CD4-positive, alpha-beta T cell treated with Interleukin-17A for 4 hours (primary cell): ENCODE measurements at regions not wholly inside any gene's neighbourhood (a gene's known extent, or its start where the extent isn't known, plus 50 kb on each side); places are given as distances from the start of the nearest gene placed in this dataset.
A peak's percentile ranks its signal among the peaks of the same experiment; 100 is the strongest.
"Not testable (repeated sequence)": the region's sequence is repeated elsewhere in the genome, so short reads cannot be mapped to it uniquely, and the experiment has no call there.

Source experiments
- DNase-seq: peaks from one replicate; pipeline ENCODE4 v3.0.0-alpha.2; 2020; ENCODE audit warnings: mixed read lengths

DNA sequence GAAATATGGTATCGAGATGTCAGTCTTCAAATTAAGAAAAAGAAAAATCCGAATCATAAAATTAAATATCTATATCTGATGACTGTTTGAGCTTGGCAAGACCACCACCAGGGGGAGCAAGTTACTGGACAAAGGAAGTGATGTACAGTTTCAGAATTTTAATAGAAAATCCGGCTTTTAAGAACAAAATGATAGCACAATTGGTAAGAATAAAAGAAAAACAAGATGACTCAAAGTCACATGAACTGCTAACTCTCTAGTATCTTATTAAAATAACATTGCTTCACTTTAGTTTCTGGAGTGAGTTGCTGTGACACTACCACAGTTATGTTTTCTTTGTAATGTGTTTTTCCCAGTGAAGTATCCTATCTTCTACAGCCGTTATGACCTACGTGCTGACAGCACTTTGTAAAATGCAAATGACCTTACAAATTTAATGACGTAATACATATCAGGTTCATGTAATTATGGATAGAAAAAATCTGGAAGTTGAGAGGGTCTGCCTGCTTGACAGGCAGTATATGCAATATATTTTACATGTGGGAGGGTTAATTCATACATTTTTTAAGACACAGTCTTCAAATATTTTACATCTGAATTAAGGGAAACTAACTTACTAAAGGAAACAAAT is 405.3 kb upstream of the HS3ST5 start:
- peak; percentile 3 for DNase-seq

- DNase-seq = no peak
Measured at GRCh38 chr6:114740547-114740946, 397.7 kb upstream of the HS3ST5 start.

DNA sequence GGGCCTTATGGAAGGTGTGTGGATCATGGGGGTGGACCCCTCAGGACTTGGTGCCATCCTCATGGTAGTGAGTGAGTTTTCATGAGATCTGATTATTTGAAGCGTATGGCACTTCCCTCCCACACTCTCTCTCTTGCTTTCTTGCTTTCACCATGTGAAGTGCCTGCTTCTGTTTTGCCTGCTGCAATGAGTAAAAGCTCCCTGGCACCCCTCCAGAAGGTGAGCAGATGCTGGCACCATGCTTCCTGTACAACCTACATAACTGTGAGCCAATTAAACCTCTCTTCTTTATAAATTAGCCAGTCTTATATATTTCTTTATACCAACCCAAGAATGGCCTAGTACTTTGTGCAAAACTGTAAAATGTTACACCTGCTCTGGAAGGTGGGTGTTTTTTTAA is 396.8 kb upstream of the HS3ST5 start:
- DNase-seq = no peak

DNA sequence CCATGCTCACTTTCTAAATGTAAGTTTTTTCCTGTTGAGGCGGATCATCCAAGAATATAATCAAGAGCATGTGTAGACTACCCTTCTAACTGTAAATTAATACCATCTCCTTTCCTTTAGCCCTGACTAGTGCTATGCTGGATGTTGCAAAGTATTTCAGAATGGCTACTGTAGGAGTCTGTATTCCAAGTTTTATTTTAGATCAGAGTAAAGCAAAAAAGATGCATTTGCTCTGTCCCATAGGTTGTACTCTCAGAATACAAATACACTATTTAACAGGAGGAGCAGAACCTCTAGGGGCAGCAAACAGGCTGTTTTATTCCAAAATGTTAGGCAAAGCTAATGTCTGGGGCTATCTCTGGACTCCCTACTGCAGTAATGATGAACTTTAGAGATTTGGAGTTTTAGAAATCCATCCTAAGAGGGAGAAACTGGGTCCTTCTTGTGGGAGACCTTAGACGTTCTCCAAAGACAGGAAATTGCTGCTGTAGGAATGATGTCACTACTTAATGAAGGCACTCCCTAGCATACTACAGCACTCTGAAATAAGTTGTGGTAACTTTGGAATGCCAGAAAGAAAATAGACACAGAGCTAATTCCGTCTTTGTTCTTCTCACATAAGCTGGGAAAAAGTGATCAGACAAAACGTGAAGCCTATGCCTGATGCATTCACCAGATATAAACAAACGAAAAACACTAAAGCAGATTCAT is 392.4 kb upstream of the HS3ST5 start:
- no peak for DNase-seq

DNA sequence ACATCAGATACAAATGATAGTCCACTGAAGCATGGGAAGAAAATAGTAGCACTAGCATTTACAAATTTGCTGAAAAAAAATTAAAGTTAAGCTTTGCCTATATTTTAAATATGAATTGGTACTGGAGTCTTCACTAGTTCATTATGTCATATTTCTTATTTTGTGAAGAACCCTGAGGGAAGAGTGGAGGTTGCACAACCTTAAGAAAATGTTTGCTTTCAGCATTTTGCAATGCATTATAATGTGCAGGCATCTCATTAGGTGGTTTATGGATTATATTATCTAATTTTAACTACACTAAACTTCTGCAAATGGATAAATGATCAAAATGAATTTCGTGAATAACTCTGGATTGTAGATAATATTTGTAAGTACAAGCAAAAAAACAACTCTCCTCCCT is 390.8 kb upstream of the HS3ST5 start:
- DNase-seq = no peak

- DNase-seq = no peak
Measured at GRCh38 chr6:114718716-114719270, 376.0 kb upstream of the HS3ST5 start.

GRCh38 chr6:114718186-114718585 is 375.4 kb upstream of the HS3ST5 start:
- DNase-seq = no peak

- no peak for DNase-seq
Measured at GRCh38 chr6:114714836-114715507, 372.1 kb upstream of the HS3ST5 start.

DNA sequence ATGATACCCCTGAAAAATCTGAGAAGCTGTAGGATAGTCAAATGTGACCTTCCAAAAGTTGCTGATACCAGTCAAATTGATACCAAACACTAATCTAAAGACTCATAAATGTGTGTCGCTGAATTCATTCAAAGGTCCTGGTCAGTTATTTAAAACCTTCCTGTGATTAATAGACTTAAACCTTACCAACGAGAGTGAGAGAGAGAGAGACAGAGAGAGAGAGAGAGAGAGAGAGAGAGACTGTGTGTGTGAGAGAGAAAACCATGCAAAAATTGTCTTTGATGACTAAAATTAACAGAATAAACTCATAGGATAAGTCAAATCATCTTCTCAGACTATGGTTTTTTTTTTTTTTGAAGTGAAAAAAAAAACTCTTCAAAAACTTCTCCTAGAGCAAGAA is 370.9 kb upstream of the HS3ST5 start:
- DNase-seq = no peak

DNA sequence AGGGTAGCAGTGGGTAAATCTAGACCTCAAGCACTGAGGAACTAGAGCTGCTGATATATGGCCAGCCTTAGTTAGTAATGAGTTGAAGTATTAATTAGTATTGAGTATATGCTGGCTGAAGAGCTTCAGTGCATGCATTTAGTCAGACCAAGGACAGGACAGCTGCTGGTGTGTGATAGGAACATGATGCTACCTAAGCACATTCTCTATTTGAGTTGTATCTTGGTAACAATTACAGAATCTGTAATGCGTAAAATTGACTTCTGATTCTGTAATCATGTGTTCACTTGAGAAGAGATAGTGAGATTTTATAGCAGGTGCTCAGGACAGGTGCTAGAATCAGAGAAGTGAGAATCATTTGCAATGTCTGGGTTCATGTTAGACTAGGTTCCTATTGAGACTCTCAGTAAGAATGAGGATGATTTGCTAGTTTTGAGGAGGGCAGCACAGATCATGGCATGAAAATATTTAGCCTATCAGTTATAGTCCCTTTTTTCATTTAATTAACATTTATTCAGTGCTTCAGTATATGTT is 369.4 kb upstream of the HS3ST5 start:
- DNase-seq = no peak

GRCh38 chr6:114707081-114707620 is 364.3 kb upstream of the HS3ST5 start:
- no peak for DNase-seq

DNA sequence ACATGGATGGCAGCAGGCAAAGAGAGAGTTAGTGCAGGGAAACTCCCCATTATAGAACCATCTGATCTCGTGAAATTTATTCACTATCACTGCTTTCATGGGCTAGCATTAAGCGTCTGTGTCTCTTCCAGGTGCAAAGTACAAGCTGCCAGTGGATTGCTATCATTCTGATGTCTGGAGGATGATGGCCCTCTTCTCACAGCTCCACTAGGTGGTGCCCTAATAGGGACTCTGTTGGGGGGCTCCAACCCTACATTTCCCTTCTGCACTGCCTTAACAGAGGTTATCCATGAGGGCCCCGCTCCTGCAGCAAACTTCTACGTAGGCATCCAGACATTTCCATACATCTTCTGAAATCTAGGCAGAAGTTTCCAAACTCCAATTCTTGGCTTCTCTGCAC is 347.8 kb upstream of the HS3ST5 start:
- no peak for DNase-seq

DNA sequence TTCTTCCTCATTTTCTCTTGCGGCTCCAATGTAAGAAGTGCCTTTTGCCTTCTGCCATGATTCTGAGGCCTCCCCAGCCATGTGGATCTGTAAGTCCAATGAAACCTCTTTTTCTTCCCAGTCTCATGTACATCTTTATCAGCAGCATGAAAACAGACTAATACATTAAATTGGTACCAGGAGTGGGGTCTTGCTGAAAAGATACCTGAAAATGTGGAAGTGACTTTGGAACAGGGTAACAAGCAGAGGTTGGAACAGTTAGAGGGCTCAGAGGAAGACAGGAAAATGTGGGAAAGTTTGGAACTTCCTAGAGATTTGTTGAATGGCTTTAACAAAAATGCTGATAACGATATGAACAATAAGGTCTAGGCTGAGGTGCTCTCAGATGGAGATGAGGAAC is 316.7 kb upstream of the HS3ST5 start:
- no peak for DNase-seq

DNA sequence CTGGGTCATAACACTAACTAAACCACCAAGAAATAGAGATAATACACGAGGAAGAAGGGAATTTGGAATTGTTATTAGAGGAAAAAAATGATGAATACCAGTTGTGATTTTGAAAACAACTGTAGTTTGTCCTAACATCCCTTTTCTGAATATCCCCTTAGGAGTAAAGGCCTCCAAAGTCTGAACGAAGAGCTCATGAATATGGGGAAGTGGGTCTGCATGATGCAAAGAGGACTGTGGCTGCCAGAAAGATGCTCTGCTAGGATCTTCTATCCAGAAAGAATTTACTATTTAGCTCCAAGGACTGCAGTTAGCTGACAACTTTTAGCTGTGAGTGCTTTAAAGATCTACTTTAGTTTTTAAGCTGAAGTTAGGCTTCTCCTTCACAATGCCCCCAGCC is 308.8 kb upstream of the HS3ST5 start:
- DNase-seq = no peak

- no peak for DNase-seq
Measured at GRCh38 chr6:114650891-114651290, 308.1 kb upstream of the HS3ST5 start.

DNA sequence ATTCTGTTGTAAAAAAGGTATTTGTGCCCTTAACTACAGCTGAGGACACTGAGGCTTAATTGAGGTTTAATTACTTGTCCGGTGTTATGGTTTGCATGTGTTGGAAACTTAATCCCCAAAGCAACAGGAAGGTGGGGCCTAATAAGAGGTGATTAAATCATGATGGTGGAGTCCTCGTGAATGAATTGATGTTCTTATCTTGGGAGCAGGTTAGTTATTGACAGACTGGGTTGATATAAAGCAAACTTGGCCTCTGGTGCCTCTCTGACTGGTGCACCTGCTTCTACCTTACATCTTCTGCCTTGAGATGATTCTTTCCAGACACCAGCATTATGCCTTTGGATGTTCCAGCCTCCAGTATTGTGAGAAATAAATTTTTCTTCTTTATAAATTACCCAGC is 306.5 kb upstream of the HS3ST5 start:
- no peak for DNase-seq

- DNase-seq = no peak
Measured at GRCh38 chr6:114648847-114649246, 306.0 kb upstream of the HS3ST5 start.

- no peak for DNase-seq
Measured at GRCh38 chr6:114638341-114638740, 295.5 kb upstream of the HS3ST5 start.

DNA sequence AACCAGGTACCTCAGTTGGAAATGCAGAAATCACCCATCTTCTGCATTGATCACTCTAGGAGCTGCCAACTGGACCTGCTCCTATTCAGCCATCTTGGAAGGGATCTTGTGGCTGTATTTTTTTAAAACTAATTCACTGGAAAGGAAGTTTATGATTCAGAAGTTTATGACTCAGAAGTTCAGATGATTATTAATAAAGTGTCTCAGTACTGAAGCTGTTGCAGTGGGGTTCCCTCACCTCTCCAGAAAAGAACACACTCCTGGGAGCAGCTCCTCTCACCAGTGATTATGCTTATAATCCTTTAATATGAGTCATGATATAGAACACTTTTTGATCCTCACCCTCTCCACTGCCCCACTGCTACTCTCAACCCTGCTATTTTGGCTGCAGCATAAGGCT is 291.2 kb upstream of the HS3ST5 start:
- DNase-seq = no peak

- DNase-seq = not testable (repeated sequence)
Measured at GRCh38 chr6:114626226-114626625, 283.4 kb upstream of the HS3ST5 start.

GRCh38 chr6:114619621-114620200 is 276.9 kb upstream of the HS3ST5 start:
- DNase-seq = no peak

DNA sequence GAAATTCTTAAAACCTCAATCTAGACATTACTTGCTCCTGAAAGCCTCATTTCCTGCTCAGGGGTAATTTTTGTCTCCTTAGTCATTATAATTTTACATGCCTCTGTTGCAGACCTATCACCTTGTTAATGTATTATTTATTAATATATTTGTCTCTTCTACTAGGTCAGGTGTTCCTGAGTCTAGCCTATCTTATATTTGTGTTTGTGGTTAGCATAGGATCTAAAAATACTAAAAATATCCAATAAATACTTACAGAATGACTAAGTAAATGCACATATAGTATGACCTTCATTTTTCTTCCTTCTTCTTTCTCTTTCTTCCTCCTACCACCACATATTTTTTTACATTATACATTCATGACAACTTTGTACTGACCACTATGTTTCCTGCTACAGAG is 268.9 kb upstream of the HS3ST5 start:
- DNase-seq = no peak

DNA sequence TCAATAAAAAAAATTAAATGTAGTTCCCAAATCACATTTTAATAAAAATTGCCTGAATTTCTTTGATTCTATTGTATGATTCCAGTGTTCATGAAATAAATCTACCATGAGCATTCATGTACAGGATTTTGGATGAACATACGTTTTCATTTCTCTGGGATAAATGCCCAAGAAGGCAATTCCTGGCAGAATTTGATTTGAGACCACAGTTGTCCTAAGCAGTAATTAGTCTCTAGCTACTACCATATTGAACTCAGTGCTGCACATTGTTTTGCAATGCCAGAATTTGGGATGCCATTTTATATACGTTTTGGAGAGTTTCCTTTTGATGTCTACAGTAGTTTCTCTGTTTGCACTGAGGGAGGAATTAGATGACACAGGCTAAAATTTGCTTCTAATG is 265.3 kb upstream of the HS3ST5 start:
- no peak for DNase-seq
